ENCODE measurements at regions not wholly inside any gene's neighbourhood (a gene's known extent, or its start where the extent isn't known, plus 50 kb on each side); places are given as distances from the start of the nearest gene placed in this dataset.

- H3K9me3 ChIP-seq (ENCODE audit: low read depth), result no peaks in the 10 kb centered on the region
- H3K79me2 ChIP-seq, result no peaks in the 10 kb centered on the region
- H3K27me3 ChIP-seq, result no peaks in the 10 kb centered on the region
- no peak overlapping the region for H2AFZ ChIP-seq
- no peaks in the 10 kb centered on the region for H3K4me1 ChIP-seq (ENCODE audit: insufficient read depth)
- no peak overlapping the region for H3K4me2 ChIP-seq
- no peak overlapping the region for H3K27ac ChIP-seq
- no peak for DNase-seq (ENCODE audit: low spot score)
- 71% methylated on average over 4 of the region's 4 CpGs for WGBS (ENCODE audit: low lambda C conversion rate, missing lambda C conversion rate)
- no peaks in the 10 kb centered on the region for H4K20me1 ChIP-seq (ENCODE audit: insufficient read depth, poor library complexity, severe bottlenecking)
- no peaks in the 10 kb centered on the region for H3K9me2 ChIP-seq (replicated peaks; ENCODE audit: insufficient read depth)
- no peak for TF ChIP-seq EZH2 (IDR thresholded peaks at IDR 0.05; ENCODE audit: borderline replicate concordance)
- no peaks in the 10 kb centered on the region for H3K36me3 ChIP-seq (replicated peaks; ENCODE audit: insufficient read depth, low read depth)
- H3K4me3 ChIP-seq, result no peak overlapping the region
Measured at GRCh38 chr5:165321912-165322311, 1816.5 kb downstream of the MAT2B start.

- no peak overlapping the region for H3K27ac ChIP-seq
- no peaks in the 10 kb centered on the region for H3K4me1 ChIP-seq (ENCODE audit: insufficient read depth)
- no peaks in the 10 kb centered on the region for H3K36me3 ChIP-seq (replicated peaks; ENCODE audit: insufficient read depth, low read depth)
- no peak overlapping the region for H3K4me2 ChIP-seq
- H3K79me2 ChIP-seq, result no peaks in the 10 kb centered on the region
- DNase-seq (ENCODE audit: low spot score), result no peak
- H2AFZ ChIP-seq, result no peak overlapping the region
- H3K27me3 ChIP-seq, result no peaks in the 10 kb centered on the region
- H4K20me1 ChIP-seq (ENCODE audit: insufficient read depth, poor library complexity, severe bottlenecking), result no peaks in the 10 kb centered on the region
- no peak overlapping the region for H3K4me3 ChIP-seq
- H3K9me3 ChIP-seq (ENCODE audit: low read depth), result no peaks in the 10 kb centered on the region
- 96% methylated on average over 1 of the region's 1 CpG for WGBS (ENCODE audit: low lambda C conversion rate, missing lambda C conversion rate)
- TF ChIP-seq, protein P1, sequence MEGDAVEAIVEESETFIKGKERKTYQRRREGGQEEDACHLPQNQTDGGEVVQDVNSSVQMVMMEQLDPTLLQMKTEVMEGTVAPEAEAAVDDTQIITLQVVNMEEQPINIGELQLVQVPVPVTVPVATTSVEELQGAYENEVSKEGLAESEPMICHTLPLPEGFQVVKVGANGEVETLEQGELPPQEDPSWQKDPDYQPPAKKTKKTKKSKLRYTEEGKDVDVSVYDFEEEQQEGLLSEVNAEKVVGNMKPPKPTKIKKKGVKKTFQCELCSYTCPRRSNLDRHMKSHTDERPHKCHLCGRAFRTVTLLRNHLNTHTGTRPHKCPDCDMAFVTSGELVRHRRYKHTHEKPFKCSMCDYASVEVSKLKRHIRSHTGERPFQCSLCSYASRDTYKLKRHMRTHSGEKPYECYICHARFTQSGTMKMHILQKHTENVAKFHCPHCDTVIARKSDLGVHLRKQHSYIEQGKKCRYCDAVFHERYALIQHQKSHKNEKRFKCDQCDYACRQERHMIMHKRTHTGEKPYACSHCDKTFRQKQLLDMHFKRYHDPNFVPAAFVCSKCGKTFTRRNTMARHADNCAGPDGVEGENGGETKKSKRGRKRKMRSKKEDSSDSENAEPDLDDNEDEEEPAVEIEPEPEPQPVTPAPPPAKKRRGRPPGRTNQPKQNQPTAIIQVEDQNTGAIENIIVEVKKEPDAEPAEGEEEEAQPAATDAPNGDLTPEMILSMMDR (IDR thresholded peaks at IDR 0.05; ENCODE audit: poor library complexity), result no peak
- TF ChIP-seq EZH2phosphoT487 (IDR thresholded peaks at IDR 0.05; ENCODE audit: low read depth, severe bottlenecking, unreplicated experiment) (no peak), EZH2 (IDR thresholded peaks at IDR 0.05; ENCODE audit: borderline replicate concordance) (no peak)
- H3K9me2 ChIP-seq (replicated peaks; ENCODE audit: insufficient read depth), result no peaks in the 10 kb centered on the region
Measured at GRCh38 chr5:165325221-165325620, 1819.8 kb downstream of the MAT2B start.

- Histone ChIP-seq H3K36me3 (replicated peaks; ENCODE audit: insufficient read depth, low read depth) (no peaks in the 10 kb centered on the region), H3K79me2 (no peaks in the 10 kb centered on the region), H3K27ac (no peak overlapping the region), H3K4me1 (ENCODE audit: insufficient read depth) (no peaks in the 10 kb centered on the region), H4K20me1 (ENCODE audit: insufficient read depth, poor library complexity, severe bottlenecking) (no peaks in the 10 kb centered on the region), H2AFZ (no peak overlapping the region), H3K4me3 (no peak overlapping the region), H3K27me3 (no peaks in the 10 kb centered on the region), H3K9me3 (ENCODE audit: low read depth) (no peaks in the 10 kb centered on the region), H3K9me2 (replicated peaks; ENCODE audit: insufficient read depth) (no peaks in the 10 kb centered on the region), H3K4me2 (no peak overlapping the region)
- DNase-seq (ENCODE audit: low spot score), result no peak
- WGBS (ENCODE audit: low lambda C conversion rate, missing lambda C conversion rate), result 97% methylated on average over 2 of the region's 2 CpGs
- TF ChIP-seq EZH2 (IDR thresholded peaks at IDR 0.05; ENCODE audit: borderline replicate concordance), result no peak
- no peak for TF ChIP-seq EZH2phosphoT487 (IDR thresholded peaks at IDR 0.05; ENCODE audit: low read depth, severe bottlenecking, unreplicated experiment)
- TF ChIP-seq, protein P1 (IDR thresholded peaks at IDR 0.05; ENCODE audit: poor library complexity), result no peak
Measured at GRCh38 chr5:165327631-165328030, 1822.2 kb downstream of the MAT2B start.

DNA sequence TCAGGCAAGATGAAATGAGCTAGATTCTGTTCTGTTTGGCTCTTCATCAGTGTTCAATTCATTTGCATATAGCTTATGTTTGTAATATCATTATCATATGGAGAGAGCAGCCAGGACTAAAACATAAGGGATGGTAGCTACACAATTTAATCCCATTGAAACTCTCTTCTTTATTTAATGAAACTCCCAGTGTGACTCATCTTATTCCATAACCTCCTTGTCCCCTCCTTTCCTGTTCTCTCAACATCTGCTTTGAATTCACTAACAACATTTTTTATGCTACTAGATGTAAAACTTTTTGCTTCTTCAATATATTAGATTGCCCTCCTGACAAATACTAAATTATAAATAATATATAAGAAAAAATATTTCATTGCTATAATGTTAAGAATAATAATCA is 1823.4 kb downstream of the MAT2B start:
- Histone ChIP-seq H3K9me3 (ENCODE audit: low read depth) (no peaks in the 10 kb centered on the region), H3K36me3 (replicated peaks; ENCODE audit: insufficient read depth, low read depth) (no peaks in the 10 kb centered on the region), H3K79me2 (no peaks in the 10 kb centered on the region), H3K4me1 (ENCODE audit: insufficient read depth) (no peaks in the 10 kb centered on the region), H3K4me3 (no peak overlapping the region), H3K27me3 (no peaks in the 10 kb centered on the region), H4K20me1 (ENCODE audit: insufficient read depth, poor library complexity, severe bottlenecking) (no peaks in the 10 kb centered on the region), H3K4me2 (no peak overlapping the region), H3K27ac (no peak overlapping the region), H3K9me2 (replicated peaks; ENCODE audit: insufficient read depth) (no peaks in the 10 kb centered on the region), H2AFZ (no peak overlapping the region)
- DNase-seq (ENCODE audit: low spot score), result no peak
- TF ChIP-seq EZH2 (IDR thresholded peaks at IDR 0.05; ENCODE audit: borderline replicate concordance) (no peak), EZH2phosphoT487 (IDR thresholded peaks at IDR 0.05; ENCODE audit: low read depth, severe bottlenecking, unreplicated experiment) (no peak)
- TF ChIP-seq, protein P1 (IDR thresholded peaks at IDR 0.05; ENCODE audit: poor library complexity), result no peak

Data from hepatocyte (in vitro differentiated cells).